ENCODE measurements at regions not wholly inside any gene's neighbourhood (a gene's known extent, or its start where the extent isn't known, plus 50 kb on each side); places are given as distances from the start of the nearest gene placed in this dataset.

DNA sequence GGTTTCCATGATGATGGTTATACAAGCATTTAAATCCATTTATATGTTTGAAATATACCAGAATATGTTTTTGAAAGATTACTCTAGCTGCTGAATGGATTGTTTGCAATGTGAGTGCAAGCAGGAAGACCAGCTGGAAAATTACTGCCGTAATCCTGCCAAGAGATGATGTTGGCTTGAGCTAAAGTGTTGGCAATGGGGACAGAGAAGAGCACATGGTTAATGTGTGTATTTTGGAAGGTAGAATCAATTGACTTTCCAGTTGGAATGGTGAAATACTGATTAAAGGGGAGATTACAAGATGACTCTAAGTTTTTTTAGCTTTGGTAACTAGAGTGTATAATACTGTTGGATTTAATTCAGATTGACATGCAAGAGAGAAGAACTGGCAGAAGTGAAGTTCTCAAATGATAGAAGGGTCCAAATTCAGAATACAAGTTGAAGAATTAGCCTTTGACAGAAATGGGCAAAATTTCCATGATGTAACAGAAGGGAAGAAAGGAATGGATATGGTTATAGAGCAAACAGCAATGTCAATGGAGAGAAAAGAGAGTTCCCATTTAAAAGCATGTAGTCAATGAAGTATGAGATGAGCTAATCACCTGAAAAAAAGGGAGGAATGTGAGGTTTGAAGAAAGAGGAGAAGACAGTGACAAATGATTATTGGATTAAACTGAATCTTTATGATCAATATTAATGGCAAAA lies 422.0 kb downstream of the CDC14C start:
- CTCF ChIA-PET, result no interaction called here
- H3K36me3 Mint-ChIP-seq, result no peaks in the 10 kb centered on the region
- peaks cover 4% of the 10 kb centered on the region for H3K9me3 Mint-ChIP-seq
- DNase-seq, result no peak
- no peaks in the 10 kb centered on the region for H3K27me3 Mint-ChIP-seq
- intact Hi-C loops (cut with micrococcal nuclease), result no loop called here
- H3K4me1 Mint-ChIP-seq (ENCODE audit: low read depth), result no peaks in the 10 kb centered on the region
- no peak overlapping the region for H3K27ac Mint-ChIP-seq
- POLR2A ChIA-PET, result no interaction called here
- no peak overlapping the region for H3K4me3 Mint-ChIP-seq

DNA sequence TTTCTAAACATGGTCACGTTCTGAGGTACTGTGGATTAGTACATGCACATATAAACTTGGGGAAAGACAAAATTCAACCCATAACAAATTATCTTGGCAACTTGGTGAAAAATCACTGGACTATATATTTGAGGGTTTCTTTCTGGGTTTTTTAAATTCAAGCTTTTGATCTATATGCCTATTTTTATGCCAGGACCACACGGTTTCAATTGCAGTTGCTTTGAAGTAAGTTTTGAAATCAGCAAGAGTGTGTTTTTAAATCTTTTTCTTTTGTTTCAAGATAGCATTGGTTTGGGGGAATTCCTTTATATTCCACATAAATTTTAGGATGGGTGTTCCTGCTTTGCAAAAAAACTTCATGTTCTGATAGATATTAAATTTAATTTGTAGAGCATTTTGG lies 406.4 kb upstream of the VWC2 start:
- Mint-ChIP-seq H3K27ac (no peak overlapping the region), H3K4me1 (ENCODE audit: low read depth) (no peaks in the 10 kb centered on the region), H3K9me3 (peaks cover 13% of the 10 kb centered on the region), H3K36me3 (no peaks in the 10 kb centered on the region), H3K4me3 (no peak overlapping the region), H3K27me3 (no peaks in the 10 kb centered on the region)
- ChIA-PET POLR2A (no interaction called here), CTCF (no interaction called here)
- DNase-seq, result no peak
- intact Hi-C loops (cut with micrococcal nuclease), result no loop called here

DNA sequence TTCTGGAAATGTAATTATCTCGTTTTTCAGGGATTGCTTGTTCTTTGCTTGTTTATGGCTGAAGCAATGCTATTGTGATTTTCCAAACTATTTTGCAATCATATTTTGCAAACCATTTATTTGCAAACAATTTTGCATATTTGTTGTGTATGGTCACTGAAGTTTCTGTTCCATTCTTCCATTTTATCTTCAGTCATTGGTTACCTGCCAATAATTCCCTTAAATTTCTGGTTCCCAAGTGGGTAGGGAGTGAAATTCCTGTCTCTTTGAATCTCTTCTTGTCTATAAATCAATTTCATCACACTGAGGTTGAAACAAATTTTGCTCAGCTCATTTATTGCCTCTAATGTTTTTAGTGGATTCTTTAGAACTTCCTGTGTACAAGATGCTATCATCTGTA lies 401.7 kb upstream of the VWC2 start:
- intact Hi-C loops (cut with micrococcal nuclease), result no loop called here
- Mint-ChIP-seq H3K4me3 (no peak overlapping the region), H3K9me3 (peaks cover 11% of the 10 kb centered on the region), H3K27ac (no peak overlapping the region), H3K36me3 (no peaks in the 10 kb centered on the region), H3K27me3 (no peaks in the 10 kb centered on the region), H3K4me1 (ENCODE audit: low read depth) (no peaks in the 10 kb centered on the region)
- CTCF ChIA-PET, result no interaction called here
- POLR2A ChIA-PET, result no interaction called here
- no peak for DNase-seq

DNA sequence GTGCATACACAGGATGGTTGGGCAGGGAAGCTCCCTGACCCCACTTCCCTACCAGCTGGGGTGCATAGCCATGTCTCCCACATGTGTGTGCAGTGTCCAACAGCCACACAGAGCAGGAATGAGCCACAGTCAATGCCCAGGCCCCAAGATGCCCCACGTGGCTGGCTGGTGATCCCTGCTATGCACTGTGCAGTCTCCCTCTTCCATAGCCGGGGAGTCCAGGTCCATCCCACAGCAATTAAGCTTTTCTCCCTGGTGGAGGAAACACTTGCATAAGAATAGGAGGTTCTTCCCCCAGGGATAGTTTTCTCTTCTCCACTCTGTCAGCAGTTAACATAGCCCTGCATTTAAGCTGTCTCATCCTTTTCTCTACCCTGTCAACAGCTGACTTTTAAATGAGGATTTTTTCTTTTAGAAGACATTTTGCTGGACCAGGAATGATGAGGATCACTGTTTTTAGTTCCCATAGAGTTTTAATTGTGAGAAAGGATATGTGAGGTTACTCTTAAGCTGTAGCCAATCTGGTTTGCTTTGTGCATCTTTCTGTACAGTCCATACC lies 396.5 kb upstream of the VWC2 start:
- intact Hi-C loops (cut with micrococcal nuclease), result no loop called here
- ChIA-PET POLR2A (no interaction called here), CTCF (no interaction called here)
- H3K9me3 Mint-ChIP-seq, result peaks cover 31% of the 10 kb centered on the region
- DNase-seq, result no peak
- H3K27ac Mint-ChIP-seq, result no peak overlapping the region
- no peaks in the 10 kb centered on the region for H3K27me3 Mint-ChIP-seq
- no peaks in the 10 kb centered on the region for H3K4me1 Mint-ChIP-seq (ENCODE audit: low read depth)
- H3K36me3 Mint-ChIP-seq, result no peaks in the 10 kb centered on the region
- H3K4me3 Mint-ChIP-seq, result no peak overlapping the region

DNA sequence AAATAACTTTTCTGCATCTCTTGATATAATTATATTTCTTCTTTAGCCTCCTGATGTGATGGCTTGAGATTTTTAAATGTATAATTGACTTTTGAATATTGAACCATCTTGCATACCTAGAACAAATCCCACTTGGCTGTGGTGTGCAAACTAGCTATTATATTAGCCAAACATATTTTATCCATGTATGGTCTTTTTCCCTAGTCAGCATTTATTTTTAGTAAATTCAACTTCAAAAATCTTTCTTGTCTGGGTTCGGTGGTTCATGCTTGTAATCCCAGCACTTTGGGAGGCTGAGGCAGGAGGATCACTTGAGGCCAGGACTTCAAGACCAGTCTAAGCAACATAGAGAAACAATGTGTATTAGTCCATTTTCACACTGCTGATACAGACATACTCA lies 386.6 kb upstream of the VWC2 start:
- DNase-seq, result no peak
- ChIA-PET POLR2A (no interaction called here), CTCF (no interaction called here)
- Mint-ChIP-seq H3K4me1 (ENCODE audit: low read depth) (no peaks in the 10 kb centered on the region), H3K27me3 (no peaks in the 10 kb centered on the region), H3K36me3 (no peaks in the 10 kb centered on the region), H3K4me3 (no peak overlapping the region), H3K9me3 (peaks cover 13% of the 10 kb centered on the region), H3K27ac (no peak overlapping the region)
- intact Hi-C loops (cut with micrococcal nuclease), result no loop called here

DNA sequence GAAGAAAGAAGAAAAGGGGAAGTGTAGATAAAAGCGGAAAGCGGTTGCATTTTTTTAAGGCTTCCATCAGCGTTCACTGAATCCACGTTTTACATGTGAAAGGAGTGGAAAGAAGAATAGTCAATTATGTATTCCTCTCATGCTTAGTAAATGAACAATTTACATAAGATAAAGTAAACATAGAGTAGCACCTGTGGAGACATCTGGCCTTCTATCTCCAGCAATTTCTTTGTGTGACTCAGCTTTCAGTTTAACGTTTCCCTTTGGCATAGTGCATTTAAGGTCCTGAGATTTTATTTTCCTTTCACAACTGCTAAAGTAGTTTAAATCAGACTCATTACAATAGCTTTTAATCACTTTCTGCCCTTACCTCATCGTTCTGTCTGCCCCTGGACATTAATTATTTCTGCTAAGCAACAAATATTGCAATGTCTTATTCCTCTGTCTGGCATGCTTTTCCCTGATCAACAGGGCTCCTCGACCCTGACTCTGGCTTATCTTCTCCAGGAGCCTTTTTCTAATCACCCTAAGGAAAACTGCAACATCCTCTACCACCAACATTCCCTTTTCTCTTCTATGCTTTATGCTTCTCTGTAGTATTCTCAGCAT lies 383.5 kb upstream of the VWC2 start:
- POLR2A ChIA-PET, result no interaction called here
- Mint-ChIP-seq H3K36me3 (no peaks in the 10 kb centered on the region), H3K27ac (no peak overlapping the region), H3K4me1 (ENCODE audit: low read depth) (no peaks in the 10 kb centered on the region), H3K9me3 (peaks cover 13% of the 10 kb centered on the region), H3K4me3 (no peak overlapping the region), H3K27me3 (no peaks in the 10 kb centered on the region)
- intact Hi-C loops (cut with micrococcal nuclease), result no loop called here
- DNase-seq, result no peak
- CTCF ChIA-PET, result no interaction called here

DNA sequence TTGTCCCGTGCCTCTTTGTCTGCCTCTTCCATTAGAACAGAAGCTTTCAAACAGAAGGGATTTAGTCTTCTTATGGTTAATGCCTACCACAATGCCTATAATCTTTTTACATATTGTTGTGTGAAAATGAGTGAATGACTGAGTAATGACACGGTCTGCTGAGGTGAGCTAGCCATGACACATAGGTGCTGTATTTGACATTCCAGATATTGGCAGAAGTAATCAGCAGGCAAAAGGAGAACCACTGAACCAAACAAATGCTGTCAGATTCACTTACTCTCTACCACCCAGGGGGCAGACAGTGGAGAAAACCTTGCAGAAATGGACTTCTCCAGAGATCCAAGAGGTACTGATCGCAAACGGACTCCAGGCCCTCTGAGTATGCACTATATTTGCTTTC lies 377.2 kb upstream of the VWC2 start:
- CTCF ChIA-PET, result no interaction called here
- Mint-ChIP-seq H3K36me3 (no peaks in the 10 kb centered on the region), H3K4me3 (no peak overlapping the region), H3K27ac (no peak overlapping the region), H3K4me1 (ENCODE audit: low read depth) (no peaks in the 10 kb centered on the region), H3K9me3 (peaks cover 2% of the 10 kb centered on the region), H3K27me3 (no peaks in the 10 kb centered on the region)
- intact Hi-C loops (cut with micrococcal nuclease), result no loop called here
- no peak for DNase-seq
- POLR2A ChIA-PET, result no interaction called here

DNA sequence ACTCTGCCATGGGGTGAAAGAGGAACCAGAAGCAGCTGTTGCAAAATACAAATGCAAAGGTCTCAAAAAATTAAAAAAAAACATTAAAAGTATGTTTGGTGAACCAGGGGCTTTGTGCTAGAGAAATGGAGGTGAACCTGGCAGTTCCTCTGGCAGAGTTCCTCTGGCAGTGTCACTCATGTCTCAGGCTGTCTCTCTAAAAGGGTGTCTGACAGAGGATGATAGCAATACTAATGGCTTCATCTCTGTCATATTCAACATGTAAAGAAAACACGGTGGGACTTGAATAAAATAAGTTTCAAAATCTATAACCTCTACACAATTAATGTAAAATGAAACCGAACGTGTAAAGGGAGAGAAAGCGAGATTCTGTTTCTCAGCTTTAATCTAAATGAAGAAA lies 375.7 kb upstream of the VWC2 start:
- CTCF ChIA-PET, result no interaction called here

DNA sequence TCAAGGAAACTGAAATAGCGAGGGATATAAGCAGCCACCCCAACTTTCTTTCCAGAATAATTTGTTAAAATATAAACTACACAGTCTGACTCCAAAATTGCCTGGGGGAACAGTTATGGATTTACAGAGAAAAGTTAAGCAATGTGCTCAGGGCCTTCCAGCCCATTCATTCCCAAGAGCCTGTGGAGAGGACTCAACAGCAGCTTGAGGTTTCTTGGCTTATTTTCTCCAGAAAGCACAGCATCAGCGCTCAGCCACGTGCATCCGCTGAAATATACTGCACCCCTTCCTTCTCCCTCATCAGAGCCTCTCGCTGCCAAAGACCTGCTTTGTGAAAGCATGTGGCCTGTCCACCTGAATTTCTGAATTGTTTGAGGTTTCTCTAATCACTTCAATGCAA lies 375.2 kb upstream of the VWC2 start:
- no peaks in the 10 kb centered on the region for H3K36me3 Mint-ChIP-seq
- H3K4me1 Mint-ChIP-seq (ENCODE audit: low read depth), result no peaks in the 10 kb centered on the region
- no peak overlapping the region for H3K27ac Mint-ChIP-seq
- H3K4me3 Mint-ChIP-seq, result no peak overlapping the region
- ChIA-PET CTCF (no interaction called here), POLR2A (no interaction called here)
- H3K9me3 Mint-ChIP-seq, result no peaks in the 10 kb centered on the region
- no peaks in the 10 kb centered on the region for H3K27me3 Mint-ChIP-seq
- intact Hi-C loops (cut with micrococcal nuclease), result no loop called here
- DNase-seq, result no peak

More for the DNA sequence above, 375.7 kb upstream of the VWC2 start:
- no peaks in the 10 kb centered on the region for H3K4me1 Mint-ChIP-seq (ENCODE audit: low read depth)
- H3K36me3 Mint-ChIP-seq, result no peaks in the 10 kb centered on the region
- H3K27me3 Mint-ChIP-seq, result no peaks in the 10 kb centered on the region
- POLR2A ChIA-PET, result no interaction called here
- H3K9me3 Mint-ChIP-seq, result no peaks in the 10 kb centered on the region
- intact Hi-C loops (cut with micrococcal nuclease), result no loop called here
- no peak overlapping the region for H3K4me3 Mint-ChIP-seq
- no peak for DNase-seq
- no peak overlapping the region for H3K27ac Mint-ChIP-seq

DNA sequence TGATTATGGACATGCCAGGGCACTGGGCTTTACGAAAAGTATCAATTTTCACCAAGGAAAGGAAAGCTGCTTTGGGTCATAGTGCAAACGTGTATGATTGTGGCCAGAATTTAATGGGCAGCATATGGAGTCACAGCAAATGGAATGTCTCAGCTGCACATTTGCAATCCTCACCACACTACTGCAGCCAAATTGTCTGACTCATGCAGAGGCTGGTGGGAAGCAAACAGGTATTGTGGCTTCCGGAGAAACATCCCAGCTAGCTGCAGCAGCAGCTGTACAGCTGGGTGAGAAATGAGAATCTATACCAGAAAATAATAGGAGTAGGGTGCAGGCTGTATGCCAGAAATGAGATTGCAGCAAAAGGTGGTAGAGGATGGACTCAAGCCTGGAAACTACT lies 374.7 kb upstream of the VWC2 start:
- H3K4me3 Mint-ChIP-seq, result no peak overlapping the region
- no peaks in the 10 kb centered on the region for H3K27me3 Mint-ChIP-seq
- no peak for DNase-seq
- ChIA-PET CTCF (no interaction called here), POLR2A (no interaction called here)
- H3K4me1 Mint-ChIP-seq (ENCODE audit: low read depth), result no peaks in the 10 kb centered on the region
- intact Hi-C loops (cut with micrococcal nuclease), result no loop called here
- no peaks in the 10 kb centered on the region for H3K9me3 Mint-ChIP-seq
- no peaks in the 10 kb centered on the region for H3K36me3 Mint-ChIP-seq
- H3K27ac Mint-ChIP-seq, result no peak overlapping the region

DNA sequence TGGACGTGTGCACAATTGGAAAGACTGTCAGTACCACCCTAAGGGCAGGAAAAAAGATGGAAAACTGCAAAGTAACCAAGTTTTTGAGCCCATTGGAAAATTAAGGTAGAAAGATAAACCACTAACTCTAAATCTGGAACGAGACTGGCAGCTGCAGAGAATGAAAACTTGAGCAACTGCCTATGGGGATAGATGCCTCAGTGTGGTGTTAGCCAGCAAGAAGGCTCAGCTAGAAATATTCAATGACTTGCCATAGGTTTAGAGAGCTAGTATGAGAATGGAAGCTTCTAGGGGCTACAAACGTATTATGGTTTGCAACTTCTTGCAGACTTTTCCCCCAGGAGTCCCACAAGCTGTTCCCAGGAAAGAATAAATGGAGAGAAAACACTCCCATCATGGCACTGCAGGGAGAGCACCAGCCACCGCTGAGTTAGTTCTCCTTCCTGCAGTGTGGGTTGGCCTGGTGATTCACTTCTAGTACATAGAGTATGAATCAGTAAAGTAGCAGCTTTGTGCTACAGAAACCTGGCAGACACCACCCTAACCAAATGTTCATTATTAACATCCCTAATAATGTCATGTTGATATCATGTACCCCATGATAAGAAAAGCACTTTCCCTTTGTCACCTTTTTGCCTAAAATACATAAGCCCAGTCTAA lies 372.4 kb upstream of the VWC2 start:
- Mint-ChIP-seq H3K27ac (no peak overlapping the region), H3K27me3 (no peaks in the 10 kb centered on the region), H3K4me3 (no peak overlapping the region), H3K9me3 (peaks cover under 1% of the 10 kb centered on the region), H3K4me1 (ENCODE audit: low read depth) (no peaks in the 10 kb centered on the region), H3K36me3 (no peaks in the 10 kb centered on the region)
- DNase-seq, result no peak
- ChIA-PET POLR2A (no interaction called here), CTCF (no interaction called here)
- intact Hi-C loops (cut with micrococcal nuclease), result no loop called here

DNA sequence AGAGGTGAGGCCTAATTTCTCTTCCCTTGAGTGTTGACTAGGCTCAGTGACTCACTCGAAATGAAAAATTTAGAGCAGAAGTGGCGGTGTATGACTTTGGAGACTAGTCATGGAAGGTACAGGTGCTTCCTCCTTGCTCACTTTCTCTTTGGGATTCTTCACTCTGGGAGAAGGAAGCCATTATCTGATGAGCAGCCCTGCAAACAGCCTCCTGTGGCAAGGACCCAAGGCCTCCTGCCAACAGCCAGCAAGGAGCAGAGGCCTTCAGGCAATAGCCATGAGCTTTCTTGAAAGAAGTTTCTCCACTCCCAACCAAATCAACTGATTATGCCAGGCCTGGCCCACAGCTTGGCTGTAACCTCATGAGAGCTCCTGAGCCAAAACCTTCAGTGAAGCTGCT lies 369.6 kb upstream of the VWC2 start:
- intact Hi-C loops (cut with micrococcal nuclease), result no loop called here
- no peaks in the 10 kb centered on the region for H3K27me3 Mint-ChIP-seq
- H3K27ac Mint-ChIP-seq, result no peak overlapping the region
- ChIA-PET CTCF (no interaction called here), POLR2A (no interaction called here)
- no peaks in the 10 kb centered on the region for H3K36me3 Mint-ChIP-seq
- no peaks in the 10 kb centered on the region for H3K4me1 Mint-ChIP-seq (ENCODE audit: low read depth)
- peaks cover 3% of the 10 kb centered on the region for H3K9me3 Mint-ChIP-seq
- no peak overlapping the region for H3K4me3 Mint-ChIP-seq
- no peak for DNase-seq

DNA sequence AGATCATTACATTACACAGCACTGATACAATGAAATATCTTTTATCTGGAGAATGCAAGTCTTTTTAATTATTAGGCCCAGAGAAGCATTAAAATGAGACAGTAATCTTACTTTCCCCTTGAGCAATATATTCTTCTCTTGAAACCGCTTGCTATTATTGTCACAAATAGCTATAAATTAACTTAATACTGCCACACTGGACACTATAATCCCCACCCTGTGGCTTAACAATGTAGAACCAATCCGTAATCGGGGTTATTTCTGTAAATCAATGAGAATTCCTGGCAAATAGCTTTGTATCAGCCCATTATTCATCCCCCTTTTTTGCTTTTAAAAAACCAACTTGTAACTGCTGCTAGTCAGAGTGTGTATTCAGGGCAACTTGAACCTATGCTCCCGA lies 366.2 kb upstream of the VWC2 start:
- H3K36me3 Mint-ChIP-seq, result no peaks in the 10 kb centered on the region

More for the DNA sequence above, 366.2 kb upstream of the VWC2 start:
- H3K4me1 Mint-ChIP-seq (ENCODE audit: low read depth), result no peaks in the 10 kb centered on the region
- no peak overlapping the region for H3K4me3 Mint-ChIP-seq
- H3K9me3 Mint-ChIP-seq, result peaks cover 4% of the 10 kb centered on the region
- H3K27ac Mint-ChIP-seq, result no peak overlapping the region
- ChIA-PET CTCF (no interaction called here), POLR2A (no interaction called here)
- H3K27me3 Mint-ChIP-seq, result no peaks in the 10 kb centered on the region
- no peak for DNase-seq
- intact Hi-C loops (cut with micrococcal nuclease), result no loop called here

Measured in activated CD4-positive, alpha-beta memory T cell treated with anti-CD3 and anti-CD28 coated beads for 36 hours (primary cell).